GM23338 (cell line): ENCODE measurements at regions not wholly inside any gene's neighbourhood (a gene's known extent, or its start where the extent isn't known, plus 50 kb on each side); places are given as distances from the start of the nearest gene placed in this dataset.

Source experiments
- ATAC-seq: fragments of 200-7000 bp; cut with Tn5 transposase; 3 replicates; pipeline ENCODE4 v1.9.1; 2020
- DNase-seq: peaks from one replicate; pipeline ENCODE4 v3.0.0-alpha.2; 2015; ENCODE audit warnings: low spot score
- H2AFZ ChIP-seq: fragments of 200-600 bp; sonication (generic); 2 replicates; pipeline ENCODE4 v1.8.0; 2016; ENCODE audit warnings: antibody characterized with exemption, mild to moderate bottlenecking, moderate library complexity
- H3F3A ChIP-seq: fragments of 200-600 bp; sonication (generic); replicated peaks from 2 replicates; pipeline ENCODE4 v1.8.0; 2017; ENCODE audit warnings: antibody characterized with exemption, mixed run types, low read depth
- H3K27ac ChIP-seq: fragments of 200-600 bp; sonication (generic); 2 replicates; pipeline ENCODE4 v1.6.1; 2016; ENCODE audit warnings: low read depth
- H3K27me3 ChIP-seq: fragments of 200-600 bp; sonication (generic); 2 replicates; pipeline ENCODE4 v1.8.0; 2016; ENCODE audit warnings: mild to moderate bottlenecking, mixed run types, moderate library complexity; ENCODE audit not compliant: insufficient read depth
- H3K36me3 ChIP-seq: fragments of 200-600 bp; sonication (generic); 2 replicates; pipeline ENCODE4 v1.8.0; 2016; ENCODE audit warnings: mild to moderate bottlenecking; ENCODE audit not compliant: insufficient read depth
- H3K4me1 ChIP-seq: fragments of 200-600 bp; sonication (generic); 2 replicates; pipeline ENCODE4 v1.8.0; 2016; ENCODE audit warnings: mild to moderate bottlenecking, moderate library complexity; ENCODE audit not compliant: insufficient read depth
- H3K4me2 ChIP-seq: fragments of 200-600 bp; sonication (generic); 2 replicates; pipeline ENCODE4 v1.7.1; 2017; ENCODE audit warnings: mixed run types
- H3K4me3 ChIP-seq: fragments of 200-600 bp; sonication (generic); 2 replicates; pipeline ENCODE4 v1.6.1; 2016; ENCODE audit warnings: mixed run types
- H3K79me2 ChIP-seq: fragments of 200-600 bp; sonication (generic); replicated peaks from 2 replicates; pipeline ENCODE4 v1.8.0; 2017; ENCODE audit warnings: mild to moderate bottlenecking; ENCODE audit not compliant: insufficient read depth
- H3K9me2 ChIP-seq: fragments of 200-600 bp; sonication (generic); 2 replicates; pipeline ENCODE4 v1.8.0; 2017; ENCODE audit not compliant: insufficient read depth
- H4K20me1 ChIP-seq: fragments of 200-600 bp; sonication (generic); replicated peaks from 2 replicates; pipeline ENCODE4 v1.8.0; 2017; ENCODE audit warnings: mild to moderate bottlenecking; ENCODE audit not compliant: insufficient read depth
- H3K27ac Mint-ChIP-seq: 2 replicates; pipeline ENCODE4 v1.8.0; 2020; ENCODE audit warnings: inconsistent platforms, mild to moderate bottlenecking, moderate library complexity, mixed read lengths
- H3K27me3 Mint-ChIP-seq: 3 replicates; pipeline ENCODE4 v1.8.0; 2022; ENCODE audit warnings: low read depth, mild to moderate bottlenecking, moderate library complexity, mixed read lengths, inconsistent platforms; ENCODE audit not compliant: insufficient read depth, poor library complexity
- H3K36me3 Mint-ChIP-seq: 3 replicates; pipeline ENCODE4 v1.8.0; 2021; ENCODE audit warnings: low read depth, mild to moderate bottlenecking, inconsistent platforms, moderate library complexity, mixed read lengths
- H3K4me1 Mint-ChIP-seq: 3 replicates; pipeline ENCODE4 v1.8.0; 2020; ENCODE audit warnings: mild to moderate bottlenecking, inconsistent platforms, mixed read lengths
- H3K4me3 Mint-ChIP-seq: 3 replicates; pipeline ENCODE4 v1.8.0; 2021; ENCODE audit warnings: moderate library complexity, mild to moderate bottlenecking, inconsistent platforms, mixed read lengths
- H3K9me3 Mint-ChIP-seq: 3 replicates; pipeline ENCODE4 v1.8.0; 2020; ENCODE audit warnings: moderate library complexity, mild to moderate bottlenecking, inconsistent platforms, mixed read lengths
- CREB1 ChIP-seq: fragments of 250-450 bp; sonication (Bioruptor Pico); IDR thresholded peaks from 2 replicates; pipeline ENCODE4 v1.5.0; 2020; ENCODE audit warnings: low read depth, mild to moderate bottlenecking, moderate library complexity
- CTCF ChIP-seq, 2 experiments: fragments of 200-600 bp in 1 of 2; sonication (generic) in 1 of 2; conservative IDR thresholded peaks; 2 replicates each; pipeline versions ENCODE4 v1.5.1 to v1.6.1; 2016 to 2017; ENCODE audit warnings: antibody characterized with exemption in 2 of 2, low read depth in 2 of 2, mild to moderate bottlenecking in 2 of 2, moderate library complexity in 1 of 2
- ETS1 ChIP-seq: IDR thresholded peaks from 2 replicates; pipeline ENCODE4 v1.6.1; 2016; ENCODE audit warnings: antibody characterized with exemption
- EZH2 ChIP-seq: fragments of 200-600 bp; sonication (generic); IDR thresholded peaks from one replicate; pipeline ENCODE4 v1.8.0; 2017; ENCODE audit warnings: antibody characterized with exemption, mild to moderate bottlenecking, low read depth; ENCODE audit not compliant: unreplicated experiment
- EZH2phosphoT487 ChIP-seq: fragments of 200-600 bp; sonication (generic); IDR thresholded peaks from one replicate; pipeline ENCODE4 v1.8.1; 2018; ENCODE audit warnings: antibody characterized with exemption; ENCODE audit not compliant: unreplicated experiment
- JUNB ChIP-seq: IDR thresholded peaks from one replicate; pipeline ENCODE4 v1.6.1; 2016; ENCODE audit warnings: antibody characterized with exemption; ENCODE audit not compliant: unreplicated experiment
- NANOG ChIP-seq: IDR thresholded peaks from 2 replicates; pipeline ENCODE4 v1.6.1; 2016; ENCODE audit warnings: antibody characterized with exemption, borderline replicate concordance
- POLR2AphosphoS5 ChIP-seq: IDR thresholded peaks from 2 replicates; pipeline ENCODE4 v1.6.1; 2016; ENCODE audit warnings: antibody characterized with exemption, low read depth
- REST ChIP-seq: IDR thresholded peaks from one replicate; pipeline ENCODE4 v1.6.1; 2018; ENCODE audit warnings: antibody characterized with exemption; ENCODE audit not compliant: unreplicated experiment
- STAT1 ChIP-seq: IDR thresholded peaks from one replicate; pipeline ENCODE4 v1.6.1; 2016; ENCODE audit warnings: antibody characterized with exemption; ENCODE audit not compliant: unreplicated experiment
- ZNF114 ChIP-seq: fragments of 250-450 bp; sonication (Bioruptor Pico); IDR thresholded peaks from 2 replicates; pipeline ENCODE4 v1.5.0; 2020; ENCODE audit warnings: mild to moderate bottlenecking, moderate library complexity
- ZNF331 ChIP-seq: fragments of 250-450 bp; sonication (Bioruptor Pico); IDR thresholded peaks from 2 replicates; pipeline ENCODE4 v1.5.0; 2020; ENCODE audit warnings: low read depth, mild to moderate bottlenecking, moderate library complexity
- ZNF462 ChIP-seq: fragments of 250-450 bp; sonication (Bioruptor Pico); IDR thresholded peaks from 2 replicates; pipeline ENCODE4 v1.5.0; 2020; ENCODE audit warnings: mild to moderate bottlenecking, moderate library complexity

- H3K79me2 ChIP-seq, result no peaks in the 10 kb centered on the region
- ATAC-seq, result no peak
- H3K4me3 ChIP-seq, result no peak overlapping the region
- no peaks in the 10 kb centered on the region for H3F3A ChIP-seq
- H3K4me1 ChIP-seq, result no peaks in the 10 kb centered on the region
- H4K20me1 ChIP-seq, result no peaks in the 10 kb centered on the region
- Mint-ChIP-seq H3K4me3 (no peak overlapping the region), H3K27me3 (peaks cover 1% of the 10 kb centered on the region), H3K36me3 (no peaks in the 10 kb centered on the region), H3K4me1 (no peaks in the 10 kb centered on the region), H3K27ac (no peak overlapping the region), H3K9me3 (peaks cover 2% of the 10 kb centered on the region; the same call in 1 of the 3 replicates)
- H3K9me2 ChIP-seq, result peaks cover 7% of the 10 kb centered on the region; the same call in 1 of the 2 replicates
- no peak overlapping the region for H3K4me2 ChIP-seq
- H3K27me3 ChIP-seq, result no peaks in the 10 kb centered on the region
- no peak overlapping the region for H3K27ac ChIP-seq
- no peak overlapping the region for H2AFZ ChIP-seq
- no peak for DNase-seq
- TF ChIP-seq POLR2AphosphoS5, result no peak
- no peak for TF ChIP-seq NANOG
- no peak for TF ChIP-seq CREB1 (CRISPR knock-in tag)
- TF ChIP-seq CTCF (conservative IDR thresholded peaks at IDR 0.05; ENCODE audit: low read depth in 2 of 2), result no peak
- TF ChIP-seq EZH2, result no peak
- TF ChIP-seq ZNF331, result no peak
- TF ChIP-seq ZNF462 (CRISPR knock-in tag), result no peak
- no peak for TF ChIP-seq EZH2phosphoT487
- TF ChIP-seq REST, result no peak
- TF ChIP-seq ETS1, result no peak
- TF ChIP-seq STAT1, result no peak
- TF ChIP-seq ZNF114 (CRISPR knock-in tag), result no peak
- no peak for TF ChIP-seq JUNB
- no peaks in the 10 kb centered on the region for H3K36me3 ChIP-seq
Observed at GRCh38 chr14:97802430-97803373, 1005.5 kb downstream of the VRK1 start.
